Hepatic stellate cell (primary cell): ENCODE measurements at regions not wholly inside any gene's neighbourhood (a gene's known extent, or its start where the extent isn't known, plus 50 kb on each side); places are given as distances from the start of the nearest gene placed in this dataset.

Experiments used
- DNase-seq: peaks from one replicate; pipeline ENCODE4 v3.0.0; 2011; ENCODE audit warnings: low spot score

DNA sequence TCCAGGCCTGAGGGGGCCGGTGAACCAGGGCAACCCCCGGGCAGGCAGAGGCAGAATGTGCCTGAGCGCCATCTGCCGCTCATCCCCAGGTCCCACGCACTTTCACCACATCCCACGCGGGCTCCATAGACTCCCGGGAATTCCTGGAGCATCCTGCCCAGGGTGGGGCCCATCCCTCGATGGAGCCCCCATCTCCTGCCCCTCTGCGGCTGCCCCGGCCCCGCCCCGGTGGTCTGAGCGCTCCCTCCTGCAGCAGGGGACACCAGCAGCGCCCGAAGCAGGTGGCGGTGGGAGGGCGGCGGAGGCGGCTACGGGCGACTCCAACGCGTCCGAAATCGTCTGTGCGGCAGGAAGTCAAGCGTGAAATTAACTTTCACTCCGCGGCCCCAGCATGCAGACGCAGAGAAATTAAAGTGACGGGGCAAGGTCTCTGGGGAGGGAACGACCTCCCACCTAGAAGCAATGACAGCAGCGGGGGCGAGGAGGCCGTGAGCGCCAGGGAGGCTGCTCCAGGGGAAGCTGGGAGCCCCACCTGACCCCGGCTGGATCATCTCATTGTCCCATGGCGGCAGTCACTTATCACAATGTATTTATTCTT lies 122.2 kb downstream of the NCOR2 start:
- no peak for DNase-seq

DNA sequence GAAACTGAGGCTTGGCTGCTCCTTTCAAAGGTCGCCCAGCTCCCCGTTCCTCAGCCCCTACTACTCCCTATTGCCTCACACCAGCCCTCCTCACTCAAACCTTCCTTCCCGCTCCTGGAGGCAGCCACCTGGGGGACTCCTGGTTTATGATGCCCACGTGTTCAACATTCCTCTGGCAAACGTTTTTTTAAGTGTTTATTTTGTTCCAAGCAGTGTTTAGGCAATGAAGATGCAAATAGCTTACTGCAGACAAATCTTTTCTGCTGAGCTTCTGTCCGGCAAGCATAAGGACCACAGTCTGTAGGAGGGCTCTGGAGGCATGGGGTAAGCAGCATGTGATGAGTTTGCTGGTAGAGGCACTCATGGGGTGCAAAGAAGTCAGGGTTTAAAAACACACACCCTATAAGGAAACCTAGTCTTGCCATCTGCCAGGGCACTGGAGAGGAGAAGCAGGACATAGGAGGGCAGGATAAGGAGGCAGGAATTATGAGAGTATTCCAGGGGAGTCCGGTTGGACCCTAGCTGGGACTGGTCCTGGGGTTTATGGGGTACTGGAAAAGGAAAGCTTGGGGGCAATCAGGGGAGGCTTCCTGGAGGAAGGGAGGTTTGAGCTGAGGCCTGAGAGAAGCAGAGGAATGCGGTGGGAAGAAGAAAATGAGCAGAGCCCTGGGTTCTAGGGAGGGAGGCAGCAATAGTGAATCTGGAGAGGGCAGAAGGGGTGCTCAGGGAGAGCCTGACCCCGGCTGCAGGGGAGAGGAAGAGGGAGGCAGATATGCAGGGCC lies 123.3 kb downstream of the NCOR2 start:
- DNase-seq: no peak

DNA sequence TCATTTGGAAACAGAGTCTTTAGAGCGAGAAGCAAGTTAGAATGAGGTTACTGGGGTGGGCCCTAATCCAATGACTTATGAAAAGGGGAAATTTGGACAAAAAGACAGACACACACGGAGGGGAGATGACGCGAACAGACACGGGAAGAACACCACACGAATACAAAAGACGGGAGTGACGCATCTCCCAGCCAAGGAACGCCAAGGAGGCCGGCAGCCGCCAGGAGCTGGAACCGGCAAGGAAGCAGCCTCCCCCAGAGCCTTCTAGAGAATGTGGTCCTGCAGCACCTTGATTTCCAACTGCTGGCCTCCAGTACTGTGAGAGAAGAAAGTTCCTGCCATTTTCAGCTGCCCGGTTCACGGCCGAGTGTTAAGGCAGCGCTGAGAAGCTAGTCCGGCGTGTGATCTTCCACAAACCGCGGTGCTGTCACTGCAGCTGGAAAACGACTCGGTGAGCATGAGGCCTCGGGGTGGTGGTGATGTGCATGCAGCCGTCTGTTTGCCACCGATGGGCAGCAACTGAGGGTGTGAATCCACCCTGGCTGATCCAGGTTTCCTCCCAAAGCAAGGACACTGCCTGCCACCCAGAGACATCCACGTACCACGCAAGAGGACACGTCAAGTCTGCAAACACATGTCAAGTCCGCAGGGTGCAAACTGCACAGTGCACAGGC lies 124.5 kb downstream of the NCOR2 start:
- DNase-seq: no peak

DNA sequence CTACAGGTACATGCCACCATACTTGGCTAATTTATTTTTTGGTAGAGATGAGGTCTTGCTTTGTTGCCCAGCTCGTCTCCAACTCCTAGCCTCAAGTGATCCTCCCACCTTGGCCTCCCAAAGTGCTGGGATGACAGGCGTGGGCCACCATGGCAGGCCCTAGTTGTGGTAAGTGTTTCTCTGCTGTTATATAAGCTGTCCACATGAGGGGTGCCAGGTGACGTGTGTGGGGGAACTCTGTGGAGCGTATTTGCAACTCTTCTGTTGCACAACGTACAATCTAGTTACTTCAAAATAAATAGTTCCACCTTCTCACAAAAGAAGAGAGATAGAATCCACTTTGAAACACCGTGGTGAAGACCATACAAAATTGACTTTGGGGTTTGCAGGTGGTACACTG lies 125.1 kb downstream of the NCOR2 start:
- DNase-seq: no peak

DNA sequence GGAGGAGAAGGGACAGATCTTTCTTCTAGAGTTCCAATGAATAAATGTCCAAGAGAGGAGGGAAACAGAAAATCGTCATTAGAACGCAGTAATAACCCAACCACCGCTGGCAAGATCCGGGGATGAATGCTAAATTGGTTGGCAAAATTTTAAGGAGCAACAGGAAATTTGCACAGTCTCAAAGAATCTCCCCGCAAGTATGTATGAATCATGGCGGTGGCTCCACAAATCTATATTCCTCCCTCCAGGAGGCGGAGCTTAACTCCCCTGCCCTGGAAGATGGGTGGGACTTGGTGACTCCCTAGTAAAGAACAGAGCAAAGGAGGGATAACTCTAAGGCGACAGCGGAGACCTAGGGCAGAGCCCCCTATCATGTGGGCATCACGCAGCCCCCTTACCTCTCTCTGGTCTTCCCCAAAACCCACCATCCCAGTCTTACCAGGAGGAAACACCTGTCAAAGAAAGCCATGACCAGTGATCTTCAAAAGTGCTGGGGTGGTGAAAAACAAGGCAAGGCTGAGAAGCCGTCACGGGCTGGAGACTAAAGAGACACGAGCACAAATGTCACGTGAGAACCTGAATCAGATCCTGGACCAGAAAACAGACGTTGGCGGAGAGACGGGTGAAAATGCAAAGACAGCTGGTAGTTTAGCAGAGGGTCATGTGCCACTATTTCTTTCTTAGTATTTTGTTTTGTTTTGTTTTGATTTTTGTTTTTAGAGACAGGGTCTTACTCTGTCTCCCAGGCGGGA lies 125.8 kb downstream of the NCOR2 start:
- peak; percentile 94 for DNase-seq

DNA sequence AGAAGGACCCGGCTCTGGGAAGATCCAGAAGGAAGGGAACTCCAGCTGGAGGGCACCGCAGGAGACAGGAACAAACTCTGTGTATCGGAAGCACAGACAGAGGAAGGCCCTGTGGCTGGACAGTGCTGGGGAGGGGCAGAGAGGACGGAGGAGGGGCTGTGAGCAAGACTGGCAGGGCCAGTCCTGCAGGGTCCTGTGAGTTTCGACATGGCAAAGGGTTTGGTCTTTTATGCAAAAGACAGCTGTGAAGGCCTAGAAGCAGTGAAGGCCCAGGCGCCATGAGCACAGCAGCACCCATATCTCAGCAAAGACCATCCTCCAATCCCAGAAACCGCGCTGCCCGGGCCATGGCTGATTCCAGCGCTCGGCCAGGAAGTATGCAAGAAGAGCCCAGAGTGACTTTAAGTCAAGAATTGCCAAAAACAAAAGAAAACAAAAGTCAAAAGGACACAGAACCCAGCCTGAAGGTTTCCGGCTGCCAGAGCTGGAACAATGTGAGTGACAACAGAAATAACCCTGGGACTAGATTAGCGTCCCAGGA lies 126.5 kb downstream of the NCOR2 start:
- no peak for DNase-seq

DNA sequence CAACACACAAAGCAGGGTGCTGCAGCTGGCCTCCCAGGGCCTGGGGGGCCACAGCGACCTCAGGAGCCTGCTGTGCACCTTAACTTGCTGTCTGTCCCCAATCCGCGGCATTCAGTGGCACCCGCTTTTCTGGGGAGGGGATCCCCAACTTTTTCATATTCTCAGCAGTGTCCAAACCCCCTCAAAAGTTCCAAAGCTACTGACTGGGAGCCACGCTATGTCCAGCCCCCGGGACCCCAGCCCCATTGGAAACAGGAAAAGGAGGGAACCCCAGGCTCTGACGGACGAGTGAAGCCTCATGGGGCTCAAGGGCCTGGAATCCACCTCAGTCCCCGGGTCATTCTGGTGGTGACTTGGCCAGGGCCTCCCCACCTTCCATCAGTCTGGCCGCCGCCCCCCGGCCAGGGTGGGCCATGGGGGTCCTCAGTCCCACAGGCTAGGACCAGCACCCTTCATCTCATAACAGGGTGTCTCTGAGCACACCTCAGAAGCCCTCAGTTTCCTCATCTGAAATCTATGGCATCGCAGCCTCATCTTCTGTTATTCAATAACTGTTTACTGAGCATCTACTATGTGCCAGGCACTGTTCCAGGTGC lies 127.3 kb downstream of the NCOR2 start:
- no peak for DNase-seq

DNA sequence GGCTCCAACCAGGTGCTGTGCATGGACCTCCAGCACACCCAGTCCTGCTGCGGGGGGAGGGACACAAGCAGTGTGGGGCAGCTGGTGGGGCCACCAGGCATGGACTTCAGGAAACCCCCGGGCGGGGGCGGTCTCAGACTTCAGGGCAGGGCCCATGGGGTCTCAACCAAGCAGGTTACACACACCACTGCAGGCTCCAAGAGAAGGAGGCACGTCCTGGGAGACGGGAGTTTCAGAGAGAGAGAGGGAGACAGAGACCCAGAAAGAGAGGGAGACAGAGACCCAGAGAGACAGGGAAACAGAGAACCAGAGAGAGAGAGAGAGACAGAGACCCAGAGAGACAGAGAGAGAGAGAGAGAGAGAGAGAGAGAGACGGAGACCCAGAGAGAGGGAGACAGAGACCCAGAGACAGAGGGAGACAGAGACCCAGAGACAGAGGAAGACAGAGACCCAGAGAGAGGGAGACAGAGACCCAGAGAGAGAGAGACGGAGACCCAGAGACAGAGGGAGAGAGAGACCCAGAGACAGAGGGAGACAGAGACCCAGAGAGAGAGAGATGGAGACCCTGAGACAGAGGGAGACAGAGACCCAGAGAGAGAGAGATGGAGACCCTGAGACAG lies 128.9 kb downstream of the NCOR2 start:
- no peak for DNase-seq

DNA sequence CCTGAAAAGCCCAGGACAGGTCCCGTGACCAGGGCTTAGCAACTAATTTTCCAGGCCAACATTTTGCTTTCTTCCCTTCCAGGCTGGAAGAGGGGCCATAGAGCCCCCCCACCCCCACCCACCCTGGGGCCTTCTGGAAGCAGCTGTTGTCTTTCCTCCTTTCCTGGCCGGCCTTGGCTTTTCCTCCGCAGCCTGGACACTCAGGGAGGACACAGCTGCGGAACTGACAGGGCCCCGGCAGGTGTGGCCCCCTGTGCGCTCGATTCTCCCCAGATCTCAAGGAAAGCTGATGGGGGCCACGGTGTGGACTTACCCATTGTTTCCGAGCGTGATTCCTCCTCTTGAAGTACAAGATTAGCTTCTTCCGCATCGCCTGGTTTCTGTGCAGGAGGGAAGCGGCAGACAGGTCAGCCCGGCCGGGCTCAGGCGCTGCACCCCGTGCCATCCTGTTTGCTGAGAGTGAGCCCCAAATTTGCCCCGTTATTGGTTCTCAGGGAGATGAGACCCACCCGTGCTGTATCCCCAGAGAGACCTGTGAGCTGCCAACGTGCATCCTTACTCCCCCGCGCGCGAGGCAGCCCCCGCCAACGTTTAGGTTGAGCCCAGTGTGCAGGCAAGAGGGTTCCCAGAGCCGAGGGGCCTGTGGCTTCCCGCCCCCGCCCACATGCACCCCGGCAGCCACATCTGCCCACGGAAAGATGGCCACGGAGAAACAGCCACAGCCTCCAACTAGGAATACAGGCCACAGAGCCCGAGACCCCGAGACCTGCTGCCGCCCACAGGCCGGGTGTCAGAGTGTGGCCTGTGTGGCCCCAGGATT lies 129.6 kb downstream of the NCOR2 start:
- no peak for DNase-seq

DNA sequence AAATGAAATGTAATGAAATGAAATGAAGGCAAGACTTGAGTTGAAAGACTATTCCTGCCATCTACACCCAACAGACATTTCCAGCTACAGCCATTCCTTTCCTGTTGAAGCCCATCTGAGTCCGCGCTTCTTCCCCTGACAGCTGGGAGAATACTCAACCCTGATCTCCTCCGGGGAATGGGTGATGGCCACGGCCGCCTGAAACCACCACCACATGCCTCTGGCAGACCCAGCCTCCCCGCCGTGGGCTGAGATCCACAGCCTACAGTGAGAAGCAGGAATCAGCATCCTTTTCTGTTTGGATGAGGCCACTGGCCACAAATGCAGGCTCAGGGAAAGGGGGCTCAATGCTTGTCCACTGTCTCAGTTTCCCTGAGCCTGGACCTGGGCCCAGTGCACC lies 130.3 kb downstream of the NCOR2 start:
- DNase-seq: no peak

DNA sequence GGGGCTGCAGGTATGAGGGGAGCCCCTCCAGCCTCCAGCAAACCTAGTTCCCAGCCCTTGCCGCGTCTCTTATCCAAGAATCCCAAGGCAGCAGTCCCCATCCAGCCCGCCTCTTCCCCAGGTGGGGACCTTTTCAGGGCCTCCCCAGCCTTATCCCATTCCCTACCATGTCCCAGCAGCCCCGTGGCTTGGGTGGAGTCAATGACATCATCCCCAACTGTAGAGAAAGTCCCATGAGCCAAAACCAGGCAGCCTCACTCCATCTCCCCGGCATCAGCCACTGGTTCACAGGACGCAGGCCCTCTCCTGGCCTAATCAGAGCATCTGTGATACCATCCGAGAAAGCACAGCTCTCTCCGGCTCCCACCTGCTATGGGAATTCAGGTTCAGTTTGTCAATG lies 131.0 kb downstream of the NCOR2 start:
- DNase-seq: no peak

DNA sequence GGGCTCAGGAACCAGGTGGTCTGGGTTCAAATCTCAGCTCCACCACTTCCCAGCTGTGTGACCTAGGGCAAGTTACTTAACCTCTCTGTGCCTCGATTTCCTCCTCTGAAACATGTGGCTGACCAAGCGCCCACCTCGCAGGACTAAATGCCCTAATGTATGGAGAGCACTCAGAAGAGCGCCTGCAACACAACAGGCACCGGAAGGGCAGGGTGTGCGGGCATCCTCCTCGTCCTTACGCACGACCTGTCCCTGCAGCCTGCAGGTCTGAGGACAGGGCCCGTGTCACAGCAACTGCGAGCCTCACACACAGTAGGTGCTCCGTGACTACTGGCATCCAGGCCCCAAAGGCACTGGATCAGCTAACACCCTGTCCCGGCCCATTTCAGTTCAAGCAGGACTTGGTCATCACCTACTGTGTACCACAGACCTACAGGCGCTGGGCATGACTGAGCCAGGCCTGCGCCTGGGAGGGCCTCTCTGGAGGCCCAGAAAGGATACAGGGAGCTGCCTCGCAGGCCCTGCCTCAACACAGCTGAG lies 131.5 kb downstream of the NCOR2 start:
- no peak for DNase-seq

DNA sequence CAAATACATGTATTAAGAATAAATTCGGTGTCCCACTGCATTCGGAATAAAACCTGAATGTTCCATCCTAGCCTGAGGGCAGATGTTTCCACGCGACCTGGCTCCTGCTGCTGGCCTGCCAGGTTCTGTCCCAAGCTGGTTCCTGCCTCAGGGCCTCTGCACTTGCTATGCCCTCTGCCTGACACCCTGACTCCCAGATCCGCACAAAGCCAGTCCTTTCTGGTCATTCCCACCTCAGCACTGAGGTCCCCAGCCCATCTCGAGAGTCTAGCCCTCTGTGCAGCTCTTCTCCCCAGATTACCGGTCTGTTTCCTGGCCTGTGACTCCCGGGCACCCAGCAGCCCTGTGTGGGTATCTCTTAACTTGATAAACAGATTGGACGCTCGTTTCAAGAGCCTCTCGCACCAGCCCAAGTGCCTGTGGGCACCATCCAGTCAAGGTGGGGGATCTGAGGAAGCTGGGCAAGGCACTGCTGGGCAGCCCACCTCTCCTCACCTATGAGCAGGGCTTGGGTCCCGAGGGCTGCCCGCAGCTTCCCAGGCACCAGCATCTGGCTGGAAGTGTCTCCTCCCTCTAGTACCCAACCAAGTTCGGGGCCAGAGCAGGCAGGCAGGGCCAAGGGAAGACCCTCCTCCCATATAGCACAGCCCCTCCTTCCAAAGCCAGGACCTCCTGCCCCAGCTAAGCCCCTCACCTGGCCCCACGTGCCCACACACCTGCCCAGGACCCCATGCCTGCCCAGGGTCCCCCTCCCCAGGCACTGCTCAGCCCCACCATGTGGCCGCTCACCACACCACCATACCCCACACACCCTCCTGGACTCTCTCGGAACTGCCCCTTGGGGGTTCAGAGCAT lies 132.2 kb downstream of the NCOR2 start:
- DNase-seq: no peak

DNA sequence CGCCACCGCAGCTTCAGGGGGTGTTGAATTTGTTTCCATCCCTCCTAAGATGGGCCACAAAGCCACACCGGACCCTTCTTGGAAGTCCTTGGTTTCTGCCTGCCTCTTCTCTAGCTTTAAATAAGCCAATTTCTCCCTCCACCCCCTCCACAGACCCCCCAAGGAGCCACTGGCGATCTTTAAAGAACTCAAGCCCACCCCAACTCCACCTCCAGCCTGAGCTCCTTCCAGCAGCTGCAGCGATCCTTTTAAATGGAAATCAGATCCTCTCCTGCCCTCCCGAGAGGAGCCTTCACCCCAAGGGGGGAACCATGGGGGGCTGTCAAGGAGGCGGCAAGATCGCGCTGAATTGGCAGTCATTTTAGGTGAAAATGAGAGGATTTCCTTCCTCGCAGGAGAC lies 133.1 kb downstream of the NCOR2 start:
- no peak for DNase-seq

DNA sequence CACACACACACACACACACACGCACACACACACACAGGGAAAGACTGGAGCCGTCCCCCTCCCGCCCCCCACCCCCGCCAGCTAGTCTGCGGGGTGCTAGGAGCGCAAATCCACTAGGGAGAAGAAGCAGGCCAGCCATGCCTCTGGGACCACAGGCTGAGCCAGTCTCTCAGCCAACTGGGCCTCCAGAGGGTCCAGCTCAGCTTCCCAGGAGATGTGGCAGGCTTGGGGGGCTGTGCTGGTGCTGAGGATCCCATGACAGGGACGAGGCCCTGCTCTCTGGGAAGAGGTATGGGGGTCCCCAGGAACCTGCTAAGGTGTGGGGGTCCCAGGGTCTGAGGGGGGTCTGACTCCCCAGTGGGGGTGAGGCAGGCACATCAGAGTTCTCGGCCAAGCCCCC lies 133.5 kb downstream of the NCOR2 start:
- DNase-seq: no peak

DNA sequence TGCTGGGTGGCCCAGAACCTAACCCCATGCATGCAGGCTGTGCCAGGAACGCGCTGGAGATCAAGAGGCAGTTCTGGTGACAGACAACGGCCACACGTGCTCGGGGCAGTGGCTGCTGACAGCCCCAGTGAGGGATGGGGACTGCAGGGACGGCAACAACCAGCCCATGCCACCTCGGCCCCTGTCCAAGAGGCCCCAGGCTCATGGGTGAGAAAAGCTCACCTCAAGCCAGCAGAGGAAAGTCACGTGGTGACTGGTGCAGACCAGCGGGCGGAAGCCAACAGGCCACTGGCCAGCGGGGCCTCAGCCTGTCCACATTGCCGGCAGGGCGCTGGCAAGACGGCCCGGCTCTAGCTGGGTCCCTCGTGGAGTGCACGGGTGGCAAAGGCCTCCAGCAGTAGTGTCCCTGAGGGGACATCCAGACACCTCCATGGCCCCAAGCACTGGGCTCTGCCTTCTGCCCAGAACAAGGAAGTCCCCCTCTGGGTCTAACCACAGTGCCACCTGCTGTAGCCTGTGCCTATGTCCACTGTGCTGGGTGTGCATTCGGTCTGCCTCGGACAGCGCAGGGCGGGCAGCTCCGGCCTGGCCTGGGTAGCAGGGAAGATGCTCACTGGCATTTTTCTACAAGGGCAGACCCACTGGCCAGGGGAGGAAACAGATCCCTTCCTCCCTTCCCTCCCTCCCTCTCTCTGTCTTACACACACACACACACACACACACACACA lies 134.1 kb downstream of the NCOR2 start:
- DNase-seq: no peak

DNA sequence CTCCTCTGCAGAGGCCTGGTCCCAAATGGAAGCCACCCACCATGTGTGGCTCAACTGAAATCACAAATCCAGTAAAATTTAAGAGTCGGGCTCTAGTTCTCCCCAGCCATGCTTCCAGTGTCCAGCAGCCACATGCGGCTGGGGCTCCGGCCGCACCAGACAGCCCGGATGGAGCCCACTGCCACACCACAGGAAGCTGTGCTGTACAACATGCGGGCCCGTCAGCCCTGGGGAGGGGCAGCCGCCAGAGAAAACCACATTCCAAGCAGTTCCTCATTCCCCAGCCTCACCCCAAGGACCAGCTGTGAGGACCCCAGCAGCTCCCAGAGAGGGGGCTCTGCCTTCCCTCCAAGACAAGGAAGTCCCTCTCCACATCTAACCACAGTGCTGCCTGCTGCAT lies 135.0 kb downstream of the NCOR2 start:
- no peak for DNase-seq

DNA sequence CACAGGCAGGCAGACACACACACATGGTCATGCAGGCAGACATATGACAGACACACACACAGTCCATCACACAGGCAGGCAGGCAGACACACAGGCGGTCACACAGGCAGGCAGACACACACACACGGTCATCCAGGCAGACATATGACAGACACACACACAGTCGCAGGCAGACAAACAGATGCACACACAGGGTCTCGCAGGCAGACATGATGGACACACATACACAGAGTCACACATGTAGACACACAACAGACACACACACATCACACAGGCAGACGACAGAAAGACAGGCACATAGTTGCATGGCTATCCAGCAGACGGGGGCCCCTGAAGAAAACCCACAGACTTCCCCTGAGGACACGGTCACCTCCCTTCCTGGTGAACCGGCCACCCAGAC lies 135.4 kb downstream of the NCOR2 start:
- no peak for DNase-seq

DNA sequence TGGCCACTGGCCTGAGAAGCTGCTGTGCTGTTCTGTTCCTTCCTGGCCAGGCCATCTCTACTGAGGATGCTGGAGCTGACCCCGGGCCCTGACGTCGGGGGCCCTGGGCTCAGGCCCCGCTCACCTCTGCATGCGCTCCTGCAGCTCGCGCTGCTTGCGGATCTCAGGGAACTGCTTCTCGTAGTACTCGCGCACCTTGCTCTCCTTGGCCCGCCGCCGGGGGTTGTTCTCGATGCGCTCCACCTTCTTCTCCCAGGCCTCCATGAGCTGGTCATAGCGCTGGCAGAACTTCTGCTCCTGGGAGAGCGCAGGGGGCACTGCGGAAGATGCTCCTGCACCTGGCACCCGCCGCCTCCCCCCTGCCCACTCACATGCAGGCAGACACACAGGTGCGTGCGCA lies 135.6 kb downstream of the RFLNA start:
- DNase-seq: no peak
